AG04450 (cell line): ENCODE measurements at regions not wholly inside any gene's neighbourhood (a gene's known extent, or its start where the extent isn't known, plus 50 kb on each side); places are given as distances from the start of the nearest gene placed in this dataset.

ENCODE experiments used
- CTCF ChIA-PET: fragments of 300-600, 350-600 bp; formaldehyde crosslinking; extraction: SDS; loops from one replicate; lab custom pipeline; 2022; ENCODE audit warnings: antibody characterized with exemption, inconsistent platforms; lab: Charles Lee
- POLR2A ChIA-PET: fragments of 350-600 bp; formaldehyde crosslinking; extraction: SDS; loops from one replicate; lab custom pipeline; 2021; ENCODE audit warnings: antibody characterized with exemption, inconsistent platforms; lab: Yijun Ruan, JAX
- DNase-seq: peaks from one replicate; pipeline ENCODE4 v3.0.0-alpha.2; 2011; ENCODE audit warnings: low read depth, low spot score
- H3K27ac ChIP-seq: one replicate; pipeline ENCODE4 v1.5.1; 2012; ENCODE audit warnings: low read depth, low read length, control low read depth
- H3K27me3 ChIP-seq: one replicate; pipeline ENCODE4 v1.6.0; 2012; ENCODE audit warnings: low read length; ENCODE audit not compliant: control insufficient read depth, insufficient read depth
- H3K4me3 ChIP-seq: 2 replicates; pipeline ENCODE4 v1.5.1; 2011; ENCODE audit warnings: mild to moderate bottlenecking, low read depth, low read length, control low read depth
- H3K9me3 ChIP-seq: 2 replicates; pipeline ENCODE4 v1.5.1; 2012; ENCODE audit warnings: low read length; ENCODE audit not compliant: control insufficient read depth, insufficient read depth
- CTCF ChIP-seq: IDR thresholded peaks from 2 replicates; pipeline ENCODE4 v1.5.1; 2011; ENCODE audit warnings: low read depth, low read length, control low read depth, inconsistent platforms

GRCh38 chr9:29691758-29692407 lies 2118.6 kb upstream of the C9orf72 start:
- Histone ChIP-seq H3K27me3 (no peaks in the 10 kb centered on the region), H3K9me3 (peaks cover 5% of the 10 kb centered on the region; the same call in 1 of the 2 replicates), H3K27ac (no peak overlapping the region), H3K4me3 (no peak overlapping the region)
- 0 out of 2 replicates have a peak, but pooled peaks have one; percentile 5 for TF ChIP-seq CTCF
- ChIA-PET POLR2A (no interaction called here), CTCF (interaction anchor here (1.1 kb wide), 1 partner anchor 917 kb away, joined by 3 read pairs; no protein-coding TSS in a partner anchor)
- no peak for DNase-seq

DNA sequence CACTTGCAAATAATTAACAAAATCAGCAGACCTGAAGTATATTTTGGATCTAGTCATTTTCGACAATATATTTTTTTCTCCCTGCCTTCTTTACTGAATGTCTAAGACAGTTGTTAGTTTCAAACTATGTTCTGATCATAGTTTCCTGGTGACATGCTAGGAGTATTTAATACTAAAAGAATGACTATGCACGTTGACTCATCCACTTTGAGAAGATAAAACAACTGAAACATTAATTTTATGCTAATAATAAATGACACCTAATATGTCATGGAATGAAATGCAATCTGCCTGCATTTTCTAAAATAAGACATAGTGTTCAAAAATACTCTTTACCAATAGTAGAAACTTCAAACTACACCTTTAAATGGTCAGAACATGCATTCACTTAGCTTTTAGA lies 2123.7 kb upstream of the C9orf72 start:
- Histone ChIP-seq H3K27me3 (no peaks in the 10 kb centered on the region), H3K9me3 (peaks cover under 1% of the 10 kb centered on the region; the same call in 1 of the 2 replicates), H3K27ac (no peak overlapping the region), H3K4me3 (no peak overlapping the region)
- DNase-seq = no peak
- no peak for TF ChIP-seq CTCF
- ChIA-PET CTCF (no interaction called here), POLR2A (no interaction called here)

DNA sequence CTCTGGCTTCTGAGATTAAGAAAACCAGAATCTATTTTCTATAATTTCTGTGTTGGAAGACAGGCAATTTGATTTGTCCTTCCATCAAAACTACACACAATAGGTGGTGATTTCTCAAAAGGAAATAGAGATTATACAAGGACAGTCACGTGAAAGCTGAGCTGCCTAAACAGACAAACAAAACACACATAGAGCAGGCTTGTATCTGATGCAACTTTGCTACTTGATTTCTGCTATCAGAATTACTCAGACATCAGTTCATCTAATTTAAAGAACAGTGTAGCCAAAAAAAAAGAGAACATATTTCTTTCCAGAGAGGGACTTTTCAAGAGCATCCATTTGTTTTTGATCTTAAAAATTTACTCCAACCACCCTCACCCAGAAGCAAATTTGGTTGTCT lies 2128.3 kb upstream of the C9orf72 start:
- Histone ChIP-seq H3K27ac (no peak overlapping the region), H3K27me3 (no peaks in the 10 kb centered on the region), H3K9me3 (no peaks in the 10 kb centered on the region), H3K4me3 (no peak overlapping the region)
- ChIA-PET POLR2A (no interaction called here), CTCF (no interaction called here)
- no peak for DNase-seq
- no peak for TF ChIP-seq CTCF

- CTCF ChIA-PET = no interaction called here
- Histone ChIP-seq H3K9me3 (no peaks in the 10 kb centered on the region), H3K27me3 (no peaks in the 10 kb centered on the region), H3K27ac (no peak overlapping the region), H3K4me3 (no peak overlapping the region)
- DNase-seq = no peak
- POLR2A ChIA-PET = no interaction called here
- no peak for TF ChIP-seq CTCF
Measured at GRCh38 chr9:29701971-29702370, 2128.7 kb upstream of the C9orf72 start.

DNA sequence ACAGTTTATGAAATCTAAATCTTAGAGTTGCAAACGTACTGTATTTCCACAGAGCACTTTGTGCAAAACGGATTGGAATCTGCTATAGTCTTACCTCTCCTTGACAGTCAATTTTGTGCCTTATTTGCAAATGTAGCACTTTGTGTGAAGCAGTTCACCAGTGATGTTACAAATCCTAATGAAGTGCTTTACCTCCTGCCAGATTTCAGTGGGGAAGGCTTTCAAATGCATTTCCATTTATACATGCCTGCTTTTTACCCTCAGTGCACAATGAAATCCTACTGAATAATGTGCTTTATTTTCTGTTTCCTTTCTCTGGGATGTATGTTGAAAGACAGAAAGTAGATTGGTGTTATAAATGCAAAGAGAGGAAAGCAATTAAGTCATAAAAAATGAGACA lies 2141.6 kb upstream of the C9orf72 start:
- Histone ChIP-seq H3K27ac (no peak overlapping the region), H3K27me3 (no peaks in the 10 kb centered on the region), H3K4me3 (no peak overlapping the region), H3K9me3 (no peaks in the 10 kb centered on the region)
- ChIA-PET POLR2A (no interaction called here), CTCF (no interaction called here)
- DNase-seq = no peak
- no peak for TF ChIP-seq CTCF
